HEK293 (cell line): ENCODE measurements at regions not wholly inside any gene's neighbourhood (a gene's known extent, or its start where the extent isn't known, plus 50 kb on each side); places are given as distances from the start of the nearest gene placed in this dataset.
"Not testable (repeated sequence)": the region's sequence is repeated elsewhere in the genome, so short reads cannot be mapped to it uniquely, and the experiment has no call there.

Source experiments
- CTCF ChIA-PET: fragments of 350-600 bp; formaldehyde crosslinking; extraction: SDS; loops from one replicate; lab custom pipeline; 2021; ENCODE audit warnings: antibody characterized with exemption; lab: Yijun Ruan, JAX
- POLR2A ChIA-PET: fragments of 300-600 bp; formaldehyde crosslinking; extraction: SDS; loops from one replicate; lab custom pipeline; 2020; ENCODE audit warnings: antibody characterized with exemption, inconsistent platforms; lab: Yijun Ruan, JAX
- H3K27ac ChIP-seq: fragments of 200-500 bp; sonication (Bioruptor generic); 2 replicates; pipeline ENCODE4 v1.5.1; 2014; ENCODE audit warnings: low read depth, low read length, control low read depth, inconsistent platforms; ENCODE audit errors: extremely low read depth
- H3K36me3 ChIP-seq, 2 experiments: fragments of 200-500 bp in 1 of 2; sonication (Bioruptor generic) in 1 of 2; 1 replicate in 1 of 2; 2 replicates in 1 of 2; pipeline ENCODE4 v1.5.1; 2014 to 2017; ENCODE audit warnings: inconsistent platforms in 2 of 2, low read length in 2 of 2; ENCODE audit not compliant: control insufficient read depth in 2 of 2, insufficient read depth in 1 of 2
- H3K4me1 ChIP-seq: fragments of 200-500 bp; sonication (Bioruptor generic); 2 replicates; pipeline ENCODE4 v1.5.1; 2014; ENCODE audit warnings: mild to moderate bottlenecking, low read length, inconsistent platforms; ENCODE audit not compliant: control insufficient read depth, insufficient read depth
- H3K4me3 ChIP-seq: 2 replicates; pipeline ENCODE4 v1.5.1; 2011; ENCODE audit warnings: low read depth, mild to moderate bottlenecking, control low read depth, low read length, moderate library complexity
- H3K9me3 ChIP-seq: fragments of 200-500 bp; sonication (Bioruptor generic); 2 replicates; pipeline ENCODE4 v1.5.1; 2014; ENCODE audit warnings: low read depth, low read length, inconsistent platforms; ENCODE audit not compliant: control insufficient read depth, insufficient read depth
- ZNF600 ChIP-seq: fragments of 450-650 bp; formaldehyde crosslinking; IDR thresholded peaks from 2 replicates; pipeline ENCODE4 v1.5.1; 2016; ENCODE audit warnings: missing biosample characterization, missing genetic modification characterization
- TF ChIP-seq, protein P1 (sequence below): fragments of 450-650 bp; formaldehyde crosslinking; optimal IDR thresholded peaks from 2 replicates; pipeline ENCODE3; 2016; ENCODE audit warnings: missing biosample characterization, mild to moderate bottlenecking, missing genetic modification characterization

- CTCF ChIA-PET, result interaction anchor here (0.8 kb wide), 1 partner anchor 107 kb away, joined by 3 read pairs; no protein-coding TSS in a partner anchor
Measured at GRCh38 chr19:24033963-24034342, 53.0 kb upstream of the ZNF254 start.

DNA sequence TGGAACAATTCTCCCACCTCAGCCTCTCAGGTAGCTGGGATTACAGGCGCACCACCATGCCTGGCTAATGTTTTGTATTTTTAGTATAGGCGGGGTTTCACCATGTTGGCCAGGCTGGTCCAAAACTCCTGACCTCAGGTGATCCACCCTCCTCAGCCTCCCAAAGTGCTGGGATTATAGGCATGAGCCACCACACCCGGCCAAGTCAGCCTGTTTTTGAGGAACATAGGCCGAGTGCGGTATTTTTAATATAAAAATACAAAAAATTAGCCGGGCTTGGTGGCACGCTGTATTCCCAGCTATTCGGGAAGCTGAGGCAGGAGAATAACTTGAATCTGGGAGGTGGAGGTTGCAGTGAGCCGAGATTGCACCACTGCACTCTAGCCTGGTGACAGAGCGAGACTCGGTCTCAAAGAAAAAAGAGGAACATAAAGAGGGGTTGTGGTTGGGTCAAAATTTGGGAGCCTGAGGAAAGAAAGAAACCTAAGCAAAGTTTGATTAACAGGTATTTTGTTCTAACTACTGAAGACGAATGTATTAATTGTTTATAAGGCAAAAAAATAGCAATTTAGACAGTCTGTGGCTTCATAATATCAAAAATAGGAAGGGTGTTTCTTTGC, 51.6 kb upstream of the ZNF254 start:
- peaks cover 35 to 39% of the 10 kb centered on the region in 2 experiments for H3K36me3 ChIP-seq
- CTCF ChIA-PET, result interaction anchor here (0.7 kb wide), 1 partner anchor 108 kb away, joined by 5 read pairs; no protein-coding TSS in a partner anchor
- H3K9me3 ChIP-seq, H3K4me3 ChIP-seq, H3K27ac ChIP-seq, H3K4me1 ChIP-seq: not testable (repeated sequence)
- POLR2A ChIA-PET, result interaction anchor here (3.9 kb wide), 1 partner anchor 52 kb away, joined by 28 read pairs; the partner anchor contains the start of gene ZNF254

More at GRCh38 chr19:24033963-24034342, 53.0 kb upstream of the ZNF254 start:
- peak overlapping the region; percentile 95 for H3K4me3 ChIP-seq
- peaks cover 33 to 39% of the 10 kb centered on the region in 2 experiments for H3K36me3 ChIP-seq
- no peaks in the 10 kb centered on the region for H3K9me3 ChIP-seq
- peak overlapping the region; percentile 89 for H3K27ac ChIP-seq
- peak; percentile 9; the same call in 1 of the 2 replicates for TF ChIP-seq ZNF600 (tag by site-specific recombination)
- TF ChIP-seq, protein P1, sequence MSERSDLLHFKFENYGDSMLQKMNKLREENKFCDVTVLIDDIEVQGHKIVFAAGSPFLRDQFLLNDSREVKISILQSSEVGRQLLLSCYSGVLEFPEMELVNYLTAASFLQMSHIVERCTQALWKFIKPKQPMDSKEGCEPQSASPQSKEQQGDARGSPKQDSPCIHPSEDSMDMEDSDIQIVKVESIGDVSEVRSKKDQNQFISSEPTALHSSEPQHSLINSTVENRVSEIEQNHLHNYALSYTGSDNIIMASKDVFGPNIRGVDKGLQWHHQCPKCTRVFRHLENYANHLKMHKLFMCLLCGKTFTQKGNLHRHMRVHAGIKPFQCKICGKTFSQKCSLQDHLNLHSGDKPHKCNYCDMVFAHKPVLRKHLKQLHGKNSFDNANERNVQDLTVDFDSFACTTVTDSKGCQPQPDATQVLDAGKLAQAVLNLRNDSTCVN (tag by site-specific recombination), result no peak
- no peaks in the 10 kb centered on the region for H3K4me1 ChIP-seq
- POLR2A ChIA-PET, result interaction anchor here (1.0 to 3.9 kb wide), 7 partner anchors 9 to 784 kb away, joined by 3 to 28 read pairs (median 6); partner anchors contain the start of genes ZNF254, ZNF675, ZNF724 and ZNF726
